ENCODE measurements at regions not wholly inside any gene's neighbourhood (a gene's known extent, or its start where the extent isn't known, plus 50 kb on each side); places are given as distances from the start of the nearest gene placed in this dataset.

DNA sequence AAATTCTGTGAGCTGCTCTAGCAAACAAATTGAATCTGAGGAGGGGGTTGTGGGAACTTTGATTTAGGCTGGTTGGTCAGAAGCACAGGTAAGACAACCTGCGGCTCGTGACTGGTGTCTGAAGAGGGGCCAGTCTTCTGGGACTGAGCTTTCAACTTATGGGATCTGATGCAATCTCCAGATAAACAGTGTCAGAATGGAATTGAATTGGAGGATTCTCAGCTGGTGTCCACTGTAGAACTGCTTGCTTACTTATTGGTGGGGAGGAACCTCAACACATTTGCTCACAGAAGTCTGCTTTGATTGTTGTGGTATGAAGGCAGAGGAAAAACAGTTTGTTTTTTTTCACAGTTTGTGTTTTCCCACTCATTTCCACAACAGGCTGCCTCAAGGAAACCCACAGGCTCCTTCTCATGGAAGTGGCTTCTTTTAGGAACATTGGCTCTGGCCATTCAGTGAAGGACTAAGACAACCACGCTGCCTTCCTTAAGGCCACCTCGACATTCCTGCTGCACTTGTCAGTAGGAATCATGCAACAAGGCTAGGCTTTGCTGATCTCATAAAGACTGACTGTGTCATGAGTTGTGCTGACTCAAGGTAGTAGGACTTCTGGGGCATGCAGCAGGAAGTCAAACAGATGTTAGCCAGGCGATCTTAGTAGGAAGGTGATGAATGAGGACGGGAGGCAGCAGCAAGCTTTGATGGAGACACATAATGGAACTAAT is 104.7 kb downstream of the TSN start:
- DNase-seq (ENCODE audit: low spot score), result no peak
- TF ChIP-seq, protein P1, sequence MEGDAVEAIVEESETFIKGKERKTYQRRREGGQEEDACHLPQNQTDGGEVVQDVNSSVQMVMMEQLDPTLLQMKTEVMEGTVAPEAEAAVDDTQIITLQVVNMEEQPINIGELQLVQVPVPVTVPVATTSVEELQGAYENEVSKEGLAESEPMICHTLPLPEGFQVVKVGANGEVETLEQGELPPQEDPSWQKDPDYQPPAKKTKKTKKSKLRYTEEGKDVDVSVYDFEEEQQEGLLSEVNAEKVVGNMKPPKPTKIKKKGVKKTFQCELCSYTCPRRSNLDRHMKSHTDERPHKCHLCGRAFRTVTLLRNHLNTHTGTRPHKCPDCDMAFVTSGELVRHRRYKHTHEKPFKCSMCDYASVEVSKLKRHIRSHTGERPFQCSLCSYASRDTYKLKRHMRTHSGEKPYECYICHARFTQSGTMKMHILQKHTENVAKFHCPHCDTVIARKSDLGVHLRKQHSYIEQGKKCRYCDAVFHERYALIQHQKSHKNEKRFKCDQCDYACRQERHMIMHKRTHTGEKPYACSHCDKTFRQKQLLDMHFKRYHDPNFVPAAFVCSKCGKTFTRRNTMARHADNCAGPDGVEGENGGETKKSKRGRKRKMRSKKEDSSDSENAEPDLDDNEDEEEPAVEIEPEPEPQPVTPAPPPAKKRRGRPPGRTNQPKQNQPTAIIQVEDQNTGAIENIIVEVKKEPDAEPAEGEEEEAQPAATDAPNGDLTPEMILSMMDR (IDR thresholded peaks at IDR 0.05; ENCODE audit: unreplicated experiment), result no peak
- no peak overlapping the region for H3K4me3 Mint-ChIP-seq (ENCODE audit: unreplicated experiment)
- no peak overlapping the region for H3K27ac Mint-ChIP-seq (ENCODE audit: unreplicated experiment)
- H3K9me3 Mint-ChIP-seq (ENCODE audit: unreplicated experiment), result no peaks in the 10 kb centered on the region
- H3K27me3 Mint-ChIP-seq (ENCODE audit: unreplicated experiment), result peaks cover 1% of the 10 kb centered on the region
- peaks cover 3% of the 10 kb centered on the region for H3K36me3 Mint-ChIP-seq (ENCODE audit: low read depth, unreplicated experiment)
- peaks cover 6% of the 10 kb centered on the region for H3K4me1 Mint-ChIP-seq (ENCODE audit: unreplicated experiment)

GRCh38 chr2:121860758-121861227 is 105.3 kb downstream of the TSN start:
- no peak overlapping the region for H3K27ac Mint-ChIP-seq (ENCODE audit: unreplicated experiment)
- DNase-seq (ENCODE audit: low spot score), result no peak
- H3K9me3 Mint-ChIP-seq (ENCODE audit: unreplicated experiment), result no peaks in the 10 kb centered on the region
- TF ChIP-seq, protein P1 (IDR thresholded peaks at IDR 0.05; ENCODE audit: unreplicated experiment), result no peak
- H3K36me3 Mint-ChIP-seq (ENCODE audit: low read depth, unreplicated experiment), result peaks cover 3% of the 10 kb centered on the region
- H3K4me3 Mint-ChIP-seq (ENCODE audit: unreplicated experiment), result no peak overlapping the region
- H3K27me3 Mint-ChIP-seq (ENCODE audit: unreplicated experiment), result no peaks in the 10 kb centered on the region
- peaks cover 6% of the 10 kb centered on the region for H3K4me1 Mint-ChIP-seq (ENCODE audit: unreplicated experiment)

GRCh38 chr2:121862286-121862685 is 106.8 kb downstream of the TSN start:
- TF ChIP-seq, protein P1 (IDR thresholded peaks at IDR 0.05; ENCODE audit: unreplicated experiment), result no peak
- no peaks in the 10 kb centered on the region for H3K9me3 Mint-ChIP-seq (ENCODE audit: unreplicated experiment)
- no peaks in the 10 kb centered on the region for H3K27me3 Mint-ChIP-seq (ENCODE audit: unreplicated experiment)

GRCh38 chr2:121865914-121866313 is 110.5 kb downstream of the TSN start:
- Mint-ChIP-seq H3K36me3 (ENCODE audit: low read depth, unreplicated experiment) (peaks cover 3% of the 10 kb centered on the region), H3K27ac (ENCODE audit: unreplicated experiment) (no peak overlapping the region), H3K4me3 (ENCODE audit: unreplicated experiment) (no peak overlapping the region), H3K4me1 (ENCODE audit: unreplicated experiment) (no peaks in the 10 kb centered on the region), H3K9me3 (ENCODE audit: unreplicated experiment) (no peaks in the 10 kb centered on the region), H3K27me3 (ENCODE audit: unreplicated experiment) (peaks cover 3% of the 10 kb centered on the region)
- DNase-seq (ENCODE audit: low spot score), result no peak
- TF ChIP-seq, protein P1 (IDR thresholded peaks at IDR 0.05; ENCODE audit: unreplicated experiment), result no peak

More at GRCh38 chr2:121862286-121862685, 106.8 kb downstream of the TSN start:
- Mint-ChIP-seq H3K36me3 (ENCODE audit: low read depth, unreplicated experiment) (peaks cover 3% of the 10 kb centered on the region), H3K4me3 (ENCODE audit: unreplicated experiment) (no peak overlapping the region), H3K4me1 (ENCODE audit: unreplicated experiment) (peaks cover 2% of the 10 kb centered on the region), H3K27ac (ENCODE audit: unreplicated experiment) (no peak overlapping the region)
- no peak for DNase-seq (ENCODE audit: low spot score)

GRCh38 chr2:121866789-121867188 is 111.3 kb downstream of the TSN start:
- H3K27me3 Mint-ChIP-seq (ENCODE audit: unreplicated experiment), result peaks cover 5% of the 10 kb centered on the region
- TF ChIP-seq, protein P1 (IDR thresholded peaks at IDR 0.05; ENCODE audit: unreplicated experiment), result no peak
- no peak for DNase-seq (ENCODE audit: low spot score)
- H3K36me3 Mint-ChIP-seq (ENCODE audit: low read depth, unreplicated experiment), result peaks cover 3% of the 10 kb centered on the region
- H3K4me3 Mint-ChIP-seq (ENCODE audit: unreplicated experiment), result no peak overlapping the region
- H3K9me3 Mint-ChIP-seq (ENCODE audit: unreplicated experiment), result no peaks in the 10 kb centered on the region
- H3K4me1 Mint-ChIP-seq (ENCODE audit: unreplicated experiment), result no peaks in the 10 kb centered on the region
- no peak overlapping the region for H3K27ac Mint-ChIP-seq (ENCODE audit: unreplicated experiment)

All from endothelial cell (in vitro differentiated cells).